ENCODE measurements at regions not wholly inside any gene's neighbourhood (a gene's known extent, or its start where the extent isn't known, plus 50 kb on each side); places are given as distances from the start of the nearest gene placed in this dataset.

DNA sequence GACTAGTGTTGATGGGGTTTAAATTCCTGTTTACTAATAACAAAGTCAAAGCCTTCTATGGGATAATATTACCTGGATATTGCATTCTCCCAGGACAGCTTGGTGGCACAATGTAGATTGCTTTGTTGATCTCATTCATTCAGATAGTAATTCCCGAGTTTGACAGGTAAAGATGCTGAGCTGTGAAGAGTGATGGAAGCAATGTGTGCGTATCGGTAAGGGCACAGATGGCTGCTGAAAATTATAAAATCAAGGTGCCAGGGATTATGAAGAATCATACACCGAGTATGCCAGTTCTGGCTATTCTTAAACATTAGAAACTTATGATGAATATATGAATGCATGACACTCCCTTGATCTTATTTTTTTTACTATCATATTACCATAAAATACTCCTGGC, 100.6 kb upstream of the CNTNAP4 start:
- no peak overlapping the region for H3K9ac ChIP-seq (ENCODE audit: low read depth in 2 of 2, low read length in 2 of 2)
- H3K4me3 ChIP-seq = no peak overlapping the region
- no peaks in the 10 kb centered on the region for H3K27me3 ChIP-seq
- no peaks in the 10 kb centered on the region for H3K36me3 ChIP-seq
- TF ChIP-seq, protein P1, sequence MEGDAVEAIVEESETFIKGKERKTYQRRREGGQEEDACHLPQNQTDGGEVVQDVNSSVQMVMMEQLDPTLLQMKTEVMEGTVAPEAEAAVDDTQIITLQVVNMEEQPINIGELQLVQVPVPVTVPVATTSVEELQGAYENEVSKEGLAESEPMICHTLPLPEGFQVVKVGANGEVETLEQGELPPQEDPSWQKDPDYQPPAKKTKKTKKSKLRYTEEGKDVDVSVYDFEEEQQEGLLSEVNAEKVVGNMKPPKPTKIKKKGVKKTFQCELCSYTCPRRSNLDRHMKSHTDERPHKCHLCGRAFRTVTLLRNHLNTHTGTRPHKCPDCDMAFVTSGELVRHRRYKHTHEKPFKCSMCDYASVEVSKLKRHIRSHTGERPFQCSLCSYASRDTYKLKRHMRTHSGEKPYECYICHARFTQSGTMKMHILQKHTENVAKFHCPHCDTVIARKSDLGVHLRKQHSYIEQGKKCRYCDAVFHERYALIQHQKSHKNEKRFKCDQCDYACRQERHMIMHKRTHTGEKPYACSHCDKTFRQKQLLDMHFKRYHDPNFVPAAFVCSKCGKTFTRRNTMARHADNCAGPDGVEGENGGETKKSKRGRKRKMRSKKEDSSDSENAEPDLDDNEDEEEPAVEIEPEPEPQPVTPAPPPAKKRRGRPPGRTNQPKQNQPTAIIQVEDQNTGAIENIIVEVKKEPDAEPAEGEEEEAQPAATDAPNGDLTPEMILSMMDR (IDR thresholded peaks at IDR 0.05) = no peak
- no peak for DNase-seq
- H3K27ac ChIP-seq = no peak overlapping the region
- H3K9me3 ChIP-seq = no peaks in the 10 kb centered on the region
- H3K4me1 ChIP-seq = no peaks in the 10 kb centered on the region
- intact Hi-C loops (cut with DNase I) = no loop called here

DNA sequence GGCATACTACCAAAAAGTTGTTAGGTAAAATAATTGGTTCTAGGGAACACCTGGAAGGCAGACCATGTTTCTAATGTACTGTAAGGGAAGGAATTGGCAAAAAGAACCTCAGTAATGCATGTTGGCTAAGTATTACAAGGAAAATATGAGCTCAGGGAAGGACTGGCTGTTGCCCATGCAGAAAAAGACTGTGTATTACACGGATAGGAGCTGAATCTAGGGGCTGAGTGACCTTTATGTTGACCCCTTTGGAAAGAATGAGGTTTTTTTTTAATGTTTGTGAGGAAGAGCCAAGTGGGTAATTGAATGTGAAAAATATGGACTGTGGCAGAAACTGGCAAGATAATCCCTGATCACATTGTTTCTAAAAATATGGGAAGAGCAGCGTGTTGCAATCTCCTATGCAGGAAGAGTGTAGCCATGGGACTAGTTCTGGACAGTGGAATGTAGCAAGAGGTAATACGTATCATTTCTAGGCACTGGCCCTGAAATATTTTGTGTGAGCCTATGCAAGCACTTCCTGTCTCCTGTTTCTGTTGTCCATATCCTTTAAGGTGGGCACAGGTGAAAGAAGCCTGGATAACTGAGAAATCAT, 95.1 kb upstream of the CNTNAP4 start:
- no peak for DNase-seq
- Histone ChIP-seq H3K27ac (no peak overlapping the region), H3K9ac (ENCODE audit: low read depth in 2 of 2, low read length in 2 of 2) (no peak overlapping the region), H3K36me3 (no peaks in the 10 kb centered on the region), H3K9me3 (no peaks in the 10 kb centered on the region), H3K27me3 (no peaks in the 10 kb centered on the region), H3K4me1 (no peaks in the 10 kb centered on the region), H3K4me3 (no peak overlapping the region)
- intact Hi-C loops (cut with DNase I) = no loop called here
- TF ChIP-seq, protein P1 (IDR thresholded peaks at IDR 0.05) = no peak

DNA sequence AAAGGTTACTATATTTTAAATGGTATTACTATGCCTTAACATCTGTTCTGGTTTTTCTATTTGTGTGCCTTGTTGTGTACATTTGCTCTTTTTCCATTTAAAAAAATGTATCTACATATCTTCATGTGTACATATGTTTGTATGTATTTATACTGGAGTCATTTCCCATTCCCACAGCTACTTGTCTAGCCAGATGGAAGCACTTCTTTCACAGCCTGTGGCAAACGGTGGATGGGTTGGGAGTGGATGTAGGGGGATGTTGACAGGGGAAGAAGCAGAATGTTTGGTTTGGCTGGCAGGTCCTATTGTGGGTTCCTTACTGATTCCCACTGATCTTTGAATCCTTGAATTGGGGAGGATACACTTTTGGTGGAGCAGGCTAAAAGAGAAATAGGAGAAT, 93.6 kb upstream of the CNTNAP4 start:
- intact Hi-C loops (cut with DNase I) = no loop called here
- Histone ChIP-seq H3K27me3 (no peaks in the 10 kb centered on the region), H3K36me3 (no peaks in the 10 kb centered on the region), H3K4me1 (no peaks in the 10 kb centered on the region), H3K4me3 (no peak overlapping the region), H3K27ac (no peak overlapping the region), H3K9me3 (no peaks in the 10 kb centered on the region), H3K9ac (ENCODE audit: low read depth in 2 of 2, low read length in 2 of 2) (no peak overlapping the region)
- TF ChIP-seq, protein P1 (IDR thresholded peaks at IDR 0.05) = no peak
- DNase-seq = no peak

DNA sequence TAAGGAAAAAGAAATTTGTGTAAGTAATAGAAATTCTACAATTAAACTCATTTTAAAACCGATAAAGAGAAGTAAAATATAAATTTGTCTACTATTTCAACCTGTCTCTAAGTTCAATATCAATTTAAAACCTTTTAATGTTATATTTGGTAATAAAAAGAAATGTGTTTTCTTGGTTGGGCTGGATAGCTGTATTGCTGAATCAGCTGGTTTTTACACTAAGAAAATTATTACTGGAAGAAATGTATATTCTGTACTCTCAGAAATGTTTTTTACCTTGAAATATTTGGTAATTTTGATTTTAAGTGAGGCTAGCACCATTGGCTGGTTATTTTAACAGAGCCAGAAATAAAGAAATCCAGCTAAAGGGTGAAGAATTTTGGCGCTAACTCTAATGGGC, 87.1 kb upstream of the CNTNAP4 start:
- no peaks in the 10 kb centered on the region for H3K36me3 ChIP-seq
- H3K4me1 ChIP-seq = no peaks in the 10 kb centered on the region
- H3K27ac ChIP-seq = no peak overlapping the region
- intact Hi-C loops (cut with DNase I) = no loop called here
- H3K9me3 ChIP-seq = no peaks in the 10 kb centered on the region
- H3K9ac ChIP-seq (ENCODE audit: low read depth in 2 of 2, low read length in 2 of 2) = no peak overlapping the region
- no peak for DNase-seq
- H3K4me3 ChIP-seq = no peak overlapping the region
- TF ChIP-seq, protein P1 (IDR thresholded peaks at IDR 0.05) = no peak
- H3K27me3 ChIP-seq = no peaks in the 10 kb centered on the region

DNA sequence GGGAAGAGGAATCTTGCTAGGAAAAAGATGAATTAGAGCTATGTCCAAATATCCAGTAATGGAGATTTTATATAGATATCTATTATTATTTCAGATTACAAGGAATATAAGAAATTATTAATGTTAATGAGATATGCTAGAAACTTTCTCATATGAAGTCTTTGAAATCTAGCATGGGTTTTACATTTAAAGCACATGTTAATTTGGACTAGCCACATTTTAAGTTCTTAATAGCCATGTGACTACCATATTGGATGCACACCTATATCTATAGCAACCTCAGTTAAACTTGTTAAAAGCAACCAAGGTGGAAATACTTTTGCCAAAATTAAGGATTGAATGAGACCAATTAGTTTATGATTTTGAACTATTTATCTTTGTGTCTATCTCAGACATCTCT, 86.7 kb upstream of the CNTNAP4 start:
- no peaks in the 10 kb centered on the region for H3K9me3 ChIP-seq
- intact Hi-C loops (cut with DNase I) = no loop called here
- no peak for DNase-seq
- no peaks in the 10 kb centered on the region for H3K4me1 ChIP-seq
- H3K4me3 ChIP-seq = no peak overlapping the region
- no peak overlapping the region for H3K9ac ChIP-seq (ENCODE audit: low read depth in 2 of 2, low read length in 2 of 2)
- H3K27me3 ChIP-seq = no peaks in the 10 kb centered on the region
- TF ChIP-seq, protein P1 (IDR thresholded peaks at IDR 0.05) = no peak
- H3K36me3 ChIP-seq = no peaks in the 10 kb centered on the region
- H3K27ac ChIP-seq = no peak overlapping the region

All from colonic mucosa (tissue), 4 donors.